Activated T-helper 17 cell treated with anti-CD3 and anti-CD28 coated beads, Interleukin-2, amount 50 U/mL, for 72 hours (primary cell): ENCODE measurements at regions not wholly inside any gene's neighbourhood (a gene's known extent, or its start where the extent isn't known, plus 50 kb on each side); places are given as distances from the start of the nearest gene placed in this dataset.

Experiments used
- ATAC-seq: fragments of 150-1000 bp; cut with Tn5 transposase; replicated peaks from 2 replicates; pipeline ENCODE4 v1.10.0; 2021; ENCODE audit warnings: mild to moderate bottlenecking, moderate library complexity
- H3K27ac Mint-ChIP-seq: one replicate; pipeline ENCODE4 v1.8.0; 2022; ENCODE audit warnings: mixed read lengths
- H3K27me3 Mint-ChIP-seq: one replicate; pipeline ENCODE4 v1.8.0; 2022; ENCODE audit warnings: mixed read lengths
- H3K36me3 Mint-ChIP-seq: one replicate; pipeline ENCODE4 v1.8.0; 2022; ENCODE audit warnings: low read depth, mild to moderate bottlenecking, mixed read lengths
- H3K4me1 Mint-ChIP-seq: one replicate; pipeline ENCODE4 v1.8.0; 2022; ENCODE audit warnings: mixed read lengths
- H3K4me3 Mint-ChIP-seq: one replicate; pipeline ENCODE4 v1.8.0; 2022; ENCODE audit warnings: mild to moderate bottlenecking, mixed read lengths
- H3K9me3 Mint-ChIP-seq: one replicate; pipeline ENCODE4 v1.8.0; 2022; ENCODE audit warnings: mixed read lengths

GRCh38 chr4:114072781-114073180 is 93.3 kb upstream of the ARSJ start:
- Mint-ChIP-seq H3K27me3 (peaks cover 4% of the 10 kb centered on the region), H3K9me3 (no peaks in the 10 kb centered on the region), H3K4me3 (no peak overlapping the region), H3K27ac (no peak overlapping the region), H3K36me3 (no peaks in the 10 kb centered on the region), H3K4me1 (peaks cover 5% of the 10 kb centered on the region)
- no peak for ATAC-seq

GRCh38 chr4:114076899-114077570 is 97.6 kb upstream of the ARSJ start:
- ATAC-seq: no peak
- Mint-ChIP-seq H3K9me3 (no peaks in the 10 kb centered on the region), H3K27ac (no peak overlapping the region), H3K4me1 (no peaks in the 10 kb centered on the region), H3K27me3 (no peaks in the 10 kb centered on the region), H3K36me3 (no peaks in the 10 kb centered on the region), H3K4me3 (no peak overlapping the region)

- Mint-ChIP-seq H3K4me1 (no peaks in the 10 kb centered on the region), H3K27ac (no peak overlapping the region), H3K4me3 (no peak overlapping the region), H3K36me3 (no peaks in the 10 kb centered on the region), H3K27me3 (no peaks in the 10 kb centered on the region), H3K9me3 (no peaks in the 10 kb centered on the region)
- no peak for ATAC-seq
These were observed 98.2 kb upstream of the ARSJ start for GRCh38 chr4:114077610-114078009.

- no peak overlapping the region for H3K4me3 Mint-ChIP-seq
- H3K9me3 Mint-ChIP-seq: no peaks in the 10 kb centered on the region
- H3K27ac Mint-ChIP-seq: no peak overlapping the region
- H3K4me1 Mint-ChIP-seq: no peaks in the 10 kb centered on the region
- peaks cover 4% of the 10 kb centered on the region for H3K27me3 Mint-ChIP-seq
- no peaks in the 10 kb centered on the region for H3K36me3 Mint-ChIP-seq
- no peak for ATAC-seq
These were observed 99.2 kb upstream of the ARSJ start for GRCh38 chr4:114078636-114079035.

GRCh38 chr4:114081783-114082182 is 102.3 kb upstream of the ARSJ start:
- peaks cover 4% of the 10 kb centered on the region for H3K27me3 Mint-ChIP-seq
- H3K4me3 Mint-ChIP-seq: no peak overlapping the region
- no peaks in the 10 kb centered on the region for H3K9me3 Mint-ChIP-seq
- H3K4me1 Mint-ChIP-seq: no peaks in the 10 kb centered on the region
- H3K27ac Mint-ChIP-seq: no peak overlapping the region
- H3K36me3 Mint-ChIP-seq: no peaks in the 10 kb centered on the region
- no peak for ATAC-seq

GRCh38 chr4:114082348-114082747 is 102.9 kb upstream of the ARSJ start:
- H3K4me3 Mint-ChIP-seq: no peak overlapping the region
- H3K36me3 Mint-ChIP-seq: no peaks in the 10 kb centered on the region
- H3K27ac Mint-ChIP-seq: no peak overlapping the region
- peaks cover 4% of the 10 kb centered on the region for H3K27me3 Mint-ChIP-seq
- H3K9me3 Mint-ChIP-seq: no peaks in the 10 kb centered on the region
- no peaks in the 10 kb centered on the region for H3K4me1 Mint-ChIP-seq
- no peak for ATAC-seq

GRCh38 chr4:114085611-114086345 is 106.3 kb upstream of the ARSJ start:
- no peak overlapping the region for H3K27ac Mint-ChIP-seq
- no peak for ATAC-seq
- no peak overlapping the region for H3K4me3 Mint-ChIP-seq
- peaks cover 3% of the 10 kb centered on the region for H3K9me3 Mint-ChIP-seq
- peaks cover 8% of the 10 kb centered on the region for H3K27me3 Mint-ChIP-seq
- no peaks in the 10 kb centered on the region for H3K36me3 Mint-ChIP-seq
- H3K4me1 Mint-ChIP-seq: no peaks in the 10 kb centered on the region

GRCh38 chr4:114087596-114088230 is 108.3 kb upstream of the ARSJ start:
- no peak for ATAC-seq

GRCh38 chr4:114088481-114088880 is 109.0 kb upstream of the ARSJ start:
- Mint-ChIP-seq H3K27ac (no peak overlapping the region), H3K36me3 (no peaks in the 10 kb centered on the region), H3K4me1 (no peaks in the 10 kb centered on the region), H3K9me3 (peaks cover 3% of the 10 kb centered on the region), H3K4me3 (no peak overlapping the region), H3K27me3 (peaks cover 4% of the 10 kb centered on the region)
- ATAC-seq: no peak

More at GRCh38 chr4:114087596-114088230, 108.3 kb upstream of the ARSJ start:
- peaks cover 8% of the 10 kb centered on the region for H3K27me3 Mint-ChIP-seq
- peaks cover 3% of the 10 kb centered on the region for H3K9me3 Mint-ChIP-seq
- no peaks in the 10 kb centered on the region for H3K4me1 Mint-ChIP-seq
- H3K4me3 Mint-ChIP-seq: no peak overlapping the region
- H3K36me3 Mint-ChIP-seq: no peaks in the 10 kb centered on the region
- no peak overlapping the region for H3K27ac Mint-ChIP-seq

GRCh38 chr4:114091546-114091945 is 112.1 kb upstream of the ARSJ start:
- Mint-ChIP-seq H3K27me3 (peaks cover 4% of the 10 kb centered on the region), H3K27ac (no peak overlapping the region), H3K4me1 (no peaks in the 10 kb centered on the region), H3K4me3 (no peak overlapping the region), H3K36me3 (no peaks in the 10 kb centered on the region), H3K9me3 (peaks cover 3% of the 10 kb centered on the region)
- ATAC-seq: no peak

- Mint-ChIP-seq H3K4me1 (no peaks in the 10 kb centered on the region), H3K36me3 (no peaks in the 10 kb centered on the region), H3K27me3 (no peaks in the 10 kb centered on the region), H3K27ac (no peak overlapping the region), H3K9me3 (peaks cover 3% of the 10 kb centered on the region), H3K4me3 (no peak overlapping the region)
- no peak for ATAC-seq
These were observed 113.8 kb upstream of the ARSJ start for GRCh38 chr4:114093221-114093715.

- Mint-ChIP-seq H3K4me1 (no peaks in the 10 kb centered on the region), H3K9me3 (no peaks in the 10 kb centered on the region), H3K36me3 (no peaks in the 10 kb centered on the region), H3K4me3 (no peak overlapping the region), H3K27me3 (no peaks in the 10 kb centered on the region), H3K27ac (no peak overlapping the region)
- no peak for ATAC-seq
These were observed 121.0 kb upstream of the ARSJ start for GRCh38 chr4:114100288-114101031.

GRCh38 chr4:114103908-114104307 is 124.5 kb upstream of the ARSJ start:
- no peak for ATAC-seq
- H3K9me3 Mint-ChIP-seq: no peaks in the 10 kb centered on the region
- no peaks in the 10 kb centered on the region for H3K36me3 Mint-ChIP-seq
- no peak overlapping the region for H3K4me3 Mint-ChIP-seq
- no peaks in the 10 kb centered on the region for H3K27me3 Mint-ChIP-seq
- no peak overlapping the region for H3K27ac Mint-ChIP-seq
- no peaks in the 10 kb centered on the region for H3K4me1 Mint-ChIP-seq

GRCh38 chr4:114108869-114109268 is 129.4 kb upstream of the ARSJ start:
- Mint-ChIP-seq H3K27ac (no peak overlapping the region), H3K4me1 (no peaks in the 10 kb centered on the region), H3K9me3 (no peaks in the 10 kb centered on the region), H3K4me3 (no peak overlapping the region), H3K36me3 (no peaks in the 10 kb centered on the region), H3K27me3 (no peaks in the 10 kb centered on the region)
- no peak for ATAC-seq
